SU-DHL-6 (cell line): ENCODE measurements at regions not wholly inside any gene's neighbourhood (a gene's known extent, or its start where the extent isn't known, plus 50 kb on each side); places are given as distances from the start of the nearest gene placed in this dataset.

Experiments used
- CTCF ChIP-seq: fragments of 200-600 bp; sonication (generic); IDR thresholded peaks from one replicate; pipeline ENCODE4 v1.5.1; 2017; ENCODE audit warnings: antibody characterized with exemption, mild to moderate bottlenecking, low read length, moderate library complexity; ENCODE audit not compliant: insufficient read depth, poor library complexity, severe bottlenecking
- EZH2phosphoT487 ChIP-seq: fragments of 200-600 bp; sonication (generic), shearing (Covaris generic); conservative IDR thresholded peaks from 2 replicates; pipeline ENCODE4 v1.6.1; 2018; ENCODE audit warnings: mild to moderate bottlenecking, antibody characterized with exemption, low read length, moderate library complexity, mixed read lengths

- TF ChIP-seq CTCF (no peak), EZH2phosphoT487 (no peak)
These were observed 568.9 kb upstream of the ACVR2A start for GRCh38 chr2:147275943-147276342.
